GM19239 (cell line): ENCODE measurements at regions not wholly inside any gene's neighbourhood (a gene's known extent, or its start where the extent isn't known, plus 50 kb on each side); places are given as distances from the start of the nearest gene placed in this dataset.

Source experiments
- DNase-seq: peaks from one replicate; pipeline ENCODE4 v3.0.0; 2011; ENCODE audit warnings: low spot score; ENCODE audit not compliant: insufficient read length
- FAIRE-seq: peaks from 2 replicates; lab custom pipeline; 2011; peaks lifted over from hg19 to GRCh38; lab: Jason Lieb, UNC

GRCh38 chr2:221330436-221330835 lies 241.7 kb downstream of the EPHA4 start:
- DNase-seq: no peak
- FAIRE-seq: no peak

GRCh38 chr2:221334481-221335218 lies 237.5 kb downstream of the EPHA4 start:
- no peak for FAIRE-seq
- DNase-seq: no peak

- FAIRE-seq: no peak
Observed at GRCh38 chr2:221335219-221335752, 236.8 kb downstream of the EPHA4 start.

GRCh38 chr2:221336967-221337366 lies 235.1 kb downstream of the EPHA4 start:
- no peak for FAIRE-seq
- DNase-seq: no peak

More at GRCh38 chr2:221335219-221335752, 236.8 kb downstream of the EPHA4 start:
- no peak for DNase-seq

GRCh38 chr2:221337957-221338685 lies 234.0 kb downstream of the EPHA4 start:
- DNase-seq: no peak
- FAIRE-seq: no peak

GRCh38 chr2:221342388-221342787 lies 229.7 kb downstream of the EPHA4 start:
- DNase-seq (no peak), FAIRE-seq (no peak)

- FAIRE-seq (no peak), DNase-seq (no peak)
Observed at GRCh38 chr2:221343524-221343923, 228.6 kb downstream of the EPHA4 start.

- FAIRE-seq: no peak
- DNase-seq: no peak
Observed at GRCh38 chr2:221345516-221345915, 226.6 kb downstream of the EPHA4 start.

GRCh38 chr2:221346411-221346810 lies 225.7 kb downstream of the EPHA4 start:
- DNase-seq: no peak
- no peak for FAIRE-seq

- DNase-seq: no peak
- no peak for FAIRE-seq
Observed at GRCh38 chr2:221347471-221347870, 224.6 kb downstream of the EPHA4 start.

- no peak for FAIRE-seq
Observed at GRCh38 chr2:221350616-221351015, 221.5 kb downstream of the EPHA4 start.

GRCh38 chr2:221353201-221353600 lies 218.9 kb downstream of the EPHA4 start:
- DNase-seq (no peak), FAIRE-seq (no peak)

More at GRCh38 chr2:221350616-221351015, 221.5 kb downstream of the EPHA4 start:
- DNase-seq: no peak

GRCh38 chr2:221360312-221360711 lies 211.8 kb downstream of the EPHA4 start:
- DNase-seq (no peak), FAIRE-seq (no peak)

- no peak for DNase-seq
- no peak for FAIRE-seq
Observed at GRCh38 chr2:221360742-221361141, 211.4 kb downstream of the EPHA4 start.

GRCh38 chr2:221361633-221362032 lies 210.5 kb downstream of the EPHA4 start:
- no peak for FAIRE-seq
- DNase-seq: no peak

- DNase-seq (no peak), FAIRE-seq (no peak)
Observed at GRCh38 chr2:221364672-221365071, 207.4 kb downstream of the EPHA4 start.
